K562 (cell line): ENCODE measurements at regions not wholly inside any gene's neighbourhood (a gene's known extent, or its start where the extent isn't known, plus 50 kb on each side); places are given as distances from the start of the nearest gene placed in this dataset.

Source experiments
- ATAC-seq: fragments of 200-7000 bp; cut with Tn5 transposase; 3 replicates; pipeline ENCODE4 v1.9.1; 2020; ENCODE audit warnings: moderate library complexity
- BruUV-seq: library from RNA; stranded (reverse); fragments of 400-500 nt; replicated peaks from 2 replicates; lab custom pipeline; 2021; lab: Mats Ljungman, UMichigan
- CTCF ChIA-PET: fragments of 300-600 bp; formaldehyde crosslinking; extraction: SDS; loops from one replicate; lab custom pipeline; 2021; ENCODE audit warnings: low intra/inter-chr PET ratio; lab: Yijun Ruan, JAX
- POLR2A ChIA-PET: fragments of 300-600, 350-650 bp; sonication (Branson Sonifier 250); formaldehyde crosslinking; extraction: SDS; loops from one replicate; lab custom pipeline; 2021; ENCODE audit warnings: antibody characterized with exemption, inconsistent platforms; lab: Yijun Ruan, JAX
- DNase-seq, 4 experiments: peaks; one replicate each; pipeline versions ENCODE4 v3.0.0 to v3.0.0-alpha.2; 2011 to 2018; ENCODE audit warnings: low spot score in 3 of 4, mixed read lengths in 3 of 4; ENCODE audit errors: extremely low read depth in 1 of 4
- FAIRE-seq: peaks from 2 replicates; lab custom pipeline; 2011; peaks lifted over from hg19 to GRCh38; lab: Jason Lieb, UNC
- H2AFZ ChIP-seq: 2 replicates; pipeline ENCODE4 v1.6.0; 2011; ENCODE audit warnings: low read depth, low read length, control low read depth, inconsistent platforms
- H3K27ac ChIP-seq: fragments of 200-600 bp; 3 replicates; pipeline ENCODE4 v1.8.0; 2011; ENCODE audit warnings: low read depth, mild to moderate bottlenecking, control low read depth, inconsistent platforms, low read length, moderate library complexity, mixed read lengths; ENCODE audit errors: extremely low read depth
- H3K27me3 ChIP-seq, 2 experiments: fragments of 300-600 bp in 1 of 2; 2 replicates in 1 of 2; 3 replicates in 1 of 2; pipeline versions ENCODE4 v1.6.0 to v1.8.0; 2011; ENCODE audit warnings: inconsistent platforms in 2 of 2, low read length in 2 of 2, mild to moderate bottlenecking in 1 of 2, mixed read lengths in 1 of 2, moderate library complexity in 1 of 2; ENCODE audit not compliant: control insufficient read depth in 2 of 2, insufficient read depth in 2 of 2
- H3K36me3 ChIP-seq: fragments of 300-600 bp; 3 replicates; pipeline ENCODE4 v1.8.0; 2011; ENCODE audit warnings: mild to moderate bottlenecking, low read length, inconsistent platforms; ENCODE audit not compliant: control insufficient read depth, insufficient read depth
- H3K4me1 ChIP-seq, 2 experiments: fragments of 200-600 bp in 1 of 2; replicated peaks in 1 of 2; 2 replicates in 1 of 2; 3 replicates in 1 of 2; pipeline versions ENCODE4 v1.5.1 to v1.8.0; 2011; ENCODE audit warnings: inconsistent platforms in 2 of 2, low read length in 2 of 2, mild to moderate bottlenecking in 1 of 2, mixed read lengths in 1 of 2, moderate library complexity in 1 of 2; ENCODE audit not compliant: control insufficient read depth in 2 of 2, insufficient read depth in 2 of 2
- H3K4me2 ChIP-seq: 2 replicates; pipeline ENCODE4 v1.6.1; 2011; ENCODE audit warnings: low read length, control low read depth, inconsistent platforms, mixed read lengths; ENCODE audit not compliant: insufficient read depth
- H3K4me3 ChIP-seq: fragments of 200-600 bp; sonication (generic), shearing (Covaris generic); 2 replicates; pipeline ENCODE4 v1.5.1; 2016; ENCODE audit warnings: control low read depth, inconsistent platforms
- H3K79me2 ChIP-seq: fragments of 200-600 bp; 3 replicates; pipeline ENCODE4 v1.8.0; 2011; ENCODE audit warnings: low read length, inconsistent platforms; ENCODE audit not compliant: control insufficient read depth, insufficient read depth
- H3K9ac ChIP-seq, 2 experiments: 2 replicates each; pipeline versions ENCODE4 v1.6.0 to v1.6.1; 2011; ENCODE audit warnings: low read depth in 2 of 2, low read length in 2 of 2, control low read depth in 1 of 2, inconsistent platforms in 1 of 2, mild to moderate bottlenecking in 1 of 2, mixed read lengths in 1 of 2; ENCODE audit not compliant: insufficient read depth in 1 of 2
- H3K9me1 ChIP-seq: one replicate; pipeline ENCODE4 v1.6.0; 2011; ENCODE audit warnings: inconsistent platforms, mild to moderate bottlenecking, low read length, moderate library complexity; ENCODE audit not compliant: control insufficient read depth, insufficient read depth
- H3K9me3 ChIP-seq: replicated peaks from 2 replicates; pipeline ENCODE4 v1.5.1; 2011; ENCODE audit warnings: low read depth, low read length, inconsistent platforms; ENCODE audit not compliant: control insufficient read depth, insufficient read depth
- H4K20me1 ChIP-seq: replicated peaks from 2 replicates; pipeline ENCODE4 v1.6.1; 2011; ENCODE audit warnings: low read length, inconsistent platforms, mixed read lengths; ENCODE audit not compliant: control insufficient read depth, insufficient read depth
- ELF1 ChIP-seq: fragments of 200-800 bp; sonication (Bioruptor generic); IDR thresholded peaks from 2 replicates; pipeline ENCODE4 v1.6.1; 2016; ENCODE audit warnings: missing genetic modification characterization, missing compliant biosample characterization
- MAX ChIP-seq: sonication (generic); formaldehyde crosslinking; IDR thresholded peaks from 2 replicates; pipeline ENCODE4 v1.9.0; 2022; ENCODE audit warnings: mild to moderate bottlenecking, missing genetic modification reagents
- PCBP1 ChIP-seq: fragments of 200-400 bp; formaldehyde crosslinking; IDR thresholded peaks from 2 replicates; pipeline ENCODE4 v1.6.1; 2018; ENCODE audit warnings: mild to moderate bottlenecking, low read depth, low read length; ENCODE audit not compliant: poor library complexity, severe bottlenecking
- PHTF2 ChIP-seq: fragments of 250-450 bp; sonication (Bioruptor Pico); IDR thresholded peaks from 2 replicates; pipeline ENCODE4 v1.5.0; 2021; ENCODE audit warnings: mild to moderate bottlenecking
- POLR3A ChIP-seq: IDR thresholded peaks from 2 replicates; pipeline ENCODE4 v1.6.1; 2011; ENCODE audit warnings: borderline replicate concordance, mild to moderate bottlenecking, moderate library complexity; ENCODE audit not compliant: insufficient read length, insufficient read depth; ENCODE audit errors: extremely low read depth
- SMAD2 ChIP-seq: fragments of 150-350 bp; IDR thresholded peaks from 2 replicates; pipeline ENCODE4 v1.6.1; 2014; ENCODE audit warnings: low read depth, mild to moderate bottlenecking, low read length
- ZEB2 ChIP-seq: fragments of 450-650 bp; IDR thresholded peaks from 2 replicates; pipeline ENCODE4 v1.6.1; 2016
- ZNF699 ChIP-seq: fragments of 250-450 bp; sonication (Bioruptor Pico); IDR thresholded peaks from 2 replicates; pipeline ENCODE4 v1.8.0; 2021; ENCODE audit warnings: mild to moderate bottlenecking, moderate library complexity; ENCODE audit not compliant: insufficient replicate concordance
- ZZZ3 ChIP-seq: fragments of 450-650 bp; IDR thresholded peaks from 2 replicates; pipeline ENCODE4 v1.6.1; 2016; ENCODE audit warnings: antibody characterized with exemption, mild to moderate bottlenecking, moderate library complexity
- WGBS: fragments of 100-300 bp; shearing (Covaris generic); methylation state at CpG from one replicate; pipeline ENCODE4 v1.1.6; 2016; ENCODE audit warnings: low coverage, mixed read lengths; ENCODE audit not compliant: insufficient coverage; ENCODE audit errors: missing lambda C conversion rate; 5-methylcytosine and 5-hydroxymethylcytosine counted together
- in situ Hi-C: fragments of 300-500 bp; cut with MboI; formaldehyde crosslinking; loops from 4 replicates; pipeline ENCODE4 v1.15.0; 2018; ENCODE audit warnings: inconsistent platforms, mixed read lengths
- intact Hi-C: fragments of 100-400 bp; cut with micrococcal nuclease; formaldehyde crosslinking; loops from 2 replicates; pipeline ENCODE4 v1.14.2; 2022
- TF ChIP-seq, protein P1 (sequence below): IDR thresholded peaks from 2 replicates; pipeline ENCODE4 v1.6.1; 2011; ENCODE audit warnings: borderline replicate concordance, low read depth, mild to moderate bottlenecking, moderate library complexity, low read length; ENCODE audit not compliant: insufficient read depth, poor library complexity, severe bottlenecking
- TF ChIP-seq, protein P2 (sequence below): fragments of 450-650 bp; IDR thresholded peaks from 2 replicates; pipeline ENCODE4 v1.6.1; 2016; ENCODE audit warnings: antibody characterized with exemption

DNA sequence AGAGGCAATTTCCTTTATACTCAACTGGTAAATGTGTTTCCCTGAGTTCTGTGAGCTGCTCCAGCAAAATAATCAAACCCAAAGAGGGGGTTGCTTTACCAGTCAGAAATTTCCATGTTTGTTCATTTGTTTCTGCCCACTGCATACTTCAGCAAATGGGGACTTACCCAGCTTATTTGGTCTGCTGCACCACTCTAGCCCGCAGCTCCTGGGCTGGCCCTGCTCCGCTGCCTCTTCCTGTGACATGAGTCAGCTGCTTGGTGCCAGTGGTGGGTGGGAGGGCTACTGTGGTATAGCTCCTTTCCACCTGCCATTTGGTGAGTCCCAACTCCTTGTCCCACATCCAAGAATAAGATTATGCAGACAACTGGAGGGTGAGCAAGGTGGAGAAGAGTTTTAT lies 644.2 kb downstream of the MCTP2 start:
- WGBS, result 100% methylated on average over 2 of the region's 2 CpGs
- no peak for FAIRE-seq
- H3K4me3 ChIP-seq, result no peak overlapping the region
- ChIA-PET CTCF (no interaction called here), POLR2A (interaction anchor here (0.7 kb wide), 1 partner anchor 28 kb away, joined by 3 read pairs; no protein-coding TSS in a partner anchor)
- H3K4me2 ChIP-seq, result no peak overlapping the region
- intact Hi-C loops (no loop called here), in situ Hi-C loops (no loop called here)
- no peak overlapping the region for H3K27ac ChIP-seq
- no peaks in the 10 kb centered on the region for H4K20me1 ChIP-seq
- H3K27me3 ChIP-seq, result no peaks in the 10 kb centered on the region
- no peak for ATAC-seq
- no peak for DNase-seq
- peaks cover 70% of the 10 kb centered on the region for H3K79me2 ChIP-seq
- H3K36me3 ChIP-seq, result peaks cover 6% of the 10 kb centered on the region; the same call in 1 of the 3 replicates
- H3K4me1 ChIP-seq, result no peaks in the 10 kb centered on the region
- no peak overlapping the region for H3K9ac ChIP-seq
- TF ChIP-seq PCBP1, result no peak
- no peak for TF ChIP-seq ZEB2
- TF ChIP-seq PHTF2 (CRISPR knock-in tag), result no peak
- TF ChIP-seq SMAD2, result no peak
- no peak for TF ChIP-seq ZNF699 (CRISPR knock-in tag)
- TF ChIP-seq MAX, result no peak
- no peak for TF ChIP-seq ZZZ3
- TF ChIP-seq ELF1 (tag), result no peak
- TF ChIP-seq POLR3A, result no peak
- TF ChIP-seq, protein P1, sequence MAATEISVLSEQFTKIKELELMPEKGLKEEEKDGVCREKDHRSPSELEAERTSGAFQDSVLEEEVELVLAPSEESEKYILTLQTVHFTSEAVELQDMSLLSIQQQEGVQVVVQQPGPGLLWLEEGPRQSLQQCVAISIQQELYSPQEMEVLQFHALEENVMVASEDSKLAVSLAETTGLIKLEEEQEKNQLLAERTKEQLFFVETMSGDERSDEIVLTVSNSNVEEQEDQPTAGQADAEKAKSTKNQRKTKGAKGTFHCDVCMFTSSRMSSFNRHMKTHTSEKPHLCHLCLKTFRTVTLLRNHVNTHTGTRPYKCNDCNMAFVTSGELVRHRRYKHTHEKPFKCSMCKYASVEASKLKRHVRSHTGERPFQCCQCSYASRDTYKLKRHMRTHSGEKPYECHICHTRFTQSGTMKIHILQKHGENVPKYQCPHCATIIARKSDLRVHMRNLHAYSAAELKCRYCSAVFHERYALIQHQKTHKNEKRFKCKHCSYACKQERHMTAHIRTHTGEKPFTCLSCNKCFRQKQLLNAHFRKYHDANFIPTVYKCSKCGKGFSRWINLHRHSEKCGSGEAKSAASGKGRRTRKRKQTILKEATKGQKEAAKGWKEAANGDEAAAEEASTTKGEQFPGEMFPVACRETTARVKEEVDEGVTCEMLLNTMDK, result no peak
- TF ChIP-seq, protein P2, sequence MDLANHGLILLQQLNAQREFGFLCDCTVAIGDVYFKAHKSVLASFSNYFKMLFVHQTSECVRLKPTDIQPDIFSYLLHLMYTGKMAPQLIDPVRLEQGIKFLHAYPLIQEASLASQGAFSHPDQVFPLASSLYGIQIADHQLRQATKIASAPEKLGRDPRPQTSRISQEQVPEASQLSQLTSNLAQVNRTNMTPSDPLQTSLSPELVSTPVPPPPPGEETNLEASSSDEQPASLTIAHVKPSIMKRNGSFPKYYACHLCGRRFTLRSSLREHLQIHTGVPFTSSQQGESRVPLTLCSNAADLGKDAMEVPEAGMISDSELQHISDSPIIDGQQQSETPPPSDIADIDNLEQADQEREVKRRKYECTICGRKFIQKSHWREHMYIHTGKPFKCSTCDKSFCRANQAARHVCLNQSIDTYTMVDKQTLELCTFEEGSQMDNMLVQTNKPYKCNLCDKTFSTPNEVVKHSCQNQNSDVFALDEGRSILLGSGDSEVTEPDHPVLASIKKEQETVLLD, result no peak
- no peak overlapping the region for H2AFZ ChIP-seq
- no TSS peak for BruUV-seq
- H3K9me3 ChIP-seq, result peaks cover 7% of the 10 kb centered on the region
- no peaks in the 10 kb centered on the region for H3K9me1 ChIP-seq
